H1 (cell line): ENCODE measurements at regions not wholly inside any gene's neighbourhood (a gene's known extent, or its start where the extent isn't known, plus 50 kb on each side); places are given as distances from the start of the nearest gene placed in this dataset.

Experiments used
- CTCF ChIA-PET: fragments of 300-600 bp; sonication (Branson Sonifier 250); formaldehyde crosslinking; loops from one replicate; lab custom pipeline; 2021; ENCODE audit not compliant: partially characterized antibody; lab: Charles Lee
- POLR2A ChIA-PET: fragments of 300-600 bp; sonication (Branson Sonifier 250); formaldehyde crosslinking; loops from one replicate; lab custom pipeline; 2021; ENCODE audit warnings: inconsistent platforms; ENCODE audit not compliant: partially characterized antibody; lab: Charles Lee
- DNase-seq, 2 experiments: peaks; one replicate each; pipeline versions ENCODE4 v3.0.0 to v3.0.0-alpha.2; 2010 to 2022; ENCODE audit warnings: low spot score in 2 of 2, low read depth in 1 of 2, mixed read lengths in 1 of 2
- FAIRE-seq: peaks from 2 replicates; lab custom pipeline; 2011; peaks lifted over from hg19 to GRCh38; lab: Jason Lieb, UNC
- H2AFZ ChIP-seq: 2 replicates; pipeline ENCODE4 v1.8.1; 2012; ENCODE audit warnings: low read length, inconsistent platforms
- H2AK5ac ChIP-seq: 2 replicates; pipeline ENCODE4 v1.6.1; 2013; ENCODE audit warnings: low read depth, low read length
- H2BK120ac ChIP-seq: replicated peaks from 2 replicates; pipeline ENCODE3; 2013; ENCODE audit warnings: low read depth, low read length, inconsistent platforms
- H2BK12ac ChIP-seq: 2 replicates; pipeline ENCODE4 v1.6.1; 2013; ENCODE audit warnings: low read depth, low read length
- H2BK15ac ChIP-seq: 2 replicates; pipeline ENCODE4 v1.6.1; 2013; ENCODE audit warnings: low read length
- H2BK20ac ChIP-seq: 2 replicates; pipeline ENCODE4 v1.6.1; 2013; ENCODE audit warnings: low read length
- H2BK5ac ChIP-seq: 2 replicates; pipeline ENCODE4 v1.6.1; 2013; ENCODE audit warnings: low read depth, low read length
- H3K14ac ChIP-seq: 2 replicates; pipeline ENCODE4 v1.6.1; 2013; ENCODE audit warnings: inconsistent platforms; ENCODE audit not compliant: insufficient read length
- H3K18ac ChIP-seq: 2 replicates; pipeline ENCODE4 v1.6.1; 2013; ENCODE audit warnings: low read length; ENCODE audit errors: extremely low read depth
- H3K23ac ChIP-seq: 2 replicates; pipeline ENCODE4 v1.6.1; 2013; ENCODE audit warnings: inconsistent platforms; ENCODE audit not compliant: insufficient read length
- H3K23me2 ChIP-seq: 2 replicates; pipeline ENCODE4 v1.6.1; 2013; ENCODE audit warnings: low read depth, low read length
- H3K27ac ChIP-seq: 2 replicates; pipeline ENCODE4 v1.6.1; 2011; ENCODE audit warnings: low read depth, low read length, inconsistent platforms
- H3K27me3 ChIP-seq, 4 experiments: replicated peaks in 1 of 4; 1 replicate in 1 of 4; 2 replicates in 3 of 4; pipeline versions ENCODE4 v1.6.1 to v1.8.1; 2011 to 2013; ENCODE audit warnings: low read length in 3 of 4, mild to moderate bottlenecking in 3 of 4, inconsistent platforms in 2 of 4, mixed read lengths in 2 of 4, moderate library complexity in 1 of 4; ENCODE audit not compliant: control insufficient read depth in 3 of 4, insufficient read depth in 3 of 4; ENCODE audit errors: extremely low read depth in 1 of 4
- H3K36me3 ChIP-seq, 4 experiments: 2 replicates each; pipeline versions ENCODE4 v1.6.1 to v1.8.1; 2011 to 2013; ENCODE audit warnings: mild to moderate bottlenecking in 4 of 4, low read length in 3 of 4, moderate library complexity in 2 of 4, control low read depth in 1 of 4, inconsistent platforms in 1 of 4; ENCODE audit not compliant: insufficient read depth in 4 of 4, control insufficient read depth in 2 of 4
- H3K4ac ChIP-seq: replicated peaks from 2 replicates; pipeline ENCODE3; 2013; ENCODE audit warnings: low read length, low read depth, mixed read lengths, inconsistent platforms; ENCODE audit not compliant: insufficient read length
- H3K4me1 ChIP-seq, 4 experiments: replicated peaks in 1 of 4; 1 replicate in 1 of 4; 2 replicates in 3 of 4; pipeline versions ENCODE4 v1.6.1 to v1.8.1; 2011 to 2013; ENCODE audit warnings: low read length in 3 of 4, inconsistent platforms in 2 of 4, mixed read lengths in 1 of 4; ENCODE audit not compliant: insufficient read depth in 4 of 4, control insufficient read depth in 3 of 4
- H3K4me2 ChIP-seq, 2 experiments: 2 replicates each; pipeline versions ENCODE4 v1.6.1 to v1.8.1; 2011 to 2013; ENCODE audit warnings: low read depth in 2 of 2, low read length in 2 of 2, control low read depth in 1 of 2, inconsistent platforms in 1 of 2, mild to moderate bottlenecking in 1 of 2; ENCODE audit not compliant: insufficient read depth in 1 of 2
- H3K4me3 ChIP-seq, 4 experiments: fragments of 200-600, 300-600 bp in 1 of 4; sonication (generic), shearing (Covaris generic), sonication (Bioruptor Twin) in 1 of 4; 2 replicates each; pipeline versions ENCODE4 v1.5.1 to v1.8.1; 2011 to 2016; ENCODE audit warnings: low read length in 4 of 4, low read depth in 3 of 4, control low read depth in 2 of 4, inconsistent platforms in 2 of 4, mild to moderate bottlenecking in 2 of 4, mixed read lengths in 1 of 4, moderate library complexity in 1 of 4; ENCODE audit not compliant: insufficient read depth in 2 of 4; ENCODE audit errors: extremely low read depth in 1 of 4
- H3K56ac ChIP-seq: replicated peaks from 2 replicates; pipeline ENCODE3; 2013; ENCODE audit warnings: low read depth, mild to moderate bottlenecking, mixed read lengths, low read length, inconsistent platforms; ENCODE audit not compliant: insufficient read length
- H3K79me1 ChIP-seq: 2 replicates; pipeline ENCODE4 v1.6.1; 2013; ENCODE audit warnings: low read depth, low read length, control low read depth
- H3K79me2 ChIP-seq, 2 experiments: 2 replicates each; pipeline versions ENCODE4 v1.6.1 to v1.8.1; 2012 to 2013; ENCODE audit warnings: low read length in 2 of 2, mild to moderate bottlenecking in 2 of 2, inconsistent platforms in 1 of 2; ENCODE audit not compliant: insufficient read depth in 2 of 2, control insufficient read depth in 1 of 2
- H3K9ac ChIP-seq, 4 experiments: replicated peaks in 1 of 4; 1 replicate in 1 of 4; 2 replicates in 3 of 4; pipeline versions ENCODE4 v1.6.1 to v1.8.1; 2011 to 2013; ENCODE audit warnings: low read depth in 3 of 4, low read length in 3 of 4, control low read depth in 2 of 4, mild to moderate bottlenecking in 2 of 4, moderate library complexity in 2 of 4, inconsistent platforms in 1 of 4; ENCODE audit errors: extremely low read depth in 1 of 4
- H3K9me3 ChIP-seq, 2 experiments: 2 replicates each; pipeline versions ENCODE4 v1.6.1 to v1.8.1; 2012 to 2013; ENCODE audit warnings: mild to moderate bottlenecking in 2 of 2, moderate library complexity in 2 of 2, control low read depth in 1 of 2, inconsistent platforms in 1 of 2, low read depth in 1 of 2, low read length in 1 of 2, mixed read lengths in 1 of 2; ENCODE audit not compliant: insufficient read depth in 2 of 2
- H4K20me1 ChIP-seq, 2 experiments: replicated peaks in 1 of 2; 2 replicates each; pipeline versions ENCODE3 to v1.8.1; 2011 to 2013; ENCODE audit warnings: inconsistent platforms in 2 of 2, low read length in 2 of 2, mild to moderate bottlenecking in 1 of 2; ENCODE audit not compliant: insufficient read depth in 2 of 2, control insufficient read depth in 1 of 2
- H4K5ac ChIP-seq: 2 replicates; pipeline ENCODE4 v1.6.1; 2013; ENCODE audit warnings: low read length, low read depth, mixed read lengths, inconsistent platforms; ENCODE audit not compliant: insufficient read length
- H4K8ac ChIP-seq: 2 replicates; pipeline ENCODE4 v1.8.0; 2013; ENCODE audit warnings: mild to moderate bottlenecking, moderate library complexity, low read length, inconsistent platforms; ENCODE audit not compliant: insufficient read depth; ENCODE audit errors: extremely low read depth
- H4K91ac ChIP-seq: replicated peaks from 2 replicates; pipeline ENCODE3; 2013; ENCODE audit warnings: low read length, mixed read lengths, inconsistent platforms; ENCODE audit not compliant: insufficient read length
- ASH2L ChIP-seq: fragments of 200-600, 300-600 bp; sonication (generic); IDR thresholded peaks from one replicate; pipeline ENCODE4 v1.7.1; 2017; ENCODE audit warnings: low read length
- CBX8 ChIP-seq: fragments of 300-800, 300-1000 bp; sonication (generic); IDR thresholded peaks from 2 replicates; pipeline ENCODE4 v1.7.1; 2016; ENCODE audit warnings: low read depth, low read length, borderline replicate concordance
- CEBPB ChIP-seq: IDR thresholded peaks from 2 replicates; pipeline ENCODE4 v1.6.1; 2012; ENCODE audit warnings: low read depth, low read length
- CTCF ChIP-seq, 3 experiments: IDR thresholded peaks; 1 replicate in 2 of 3; 2 replicates in 1 of 3; pipeline versions ENCODE4 v1.5.1 to v1.6.1; 2011; ENCODE audit warnings: low read length in 3 of 3, mild to moderate bottlenecking in 3 of 3, inconsistent platforms in 2 of 3, low read depth in 1 of 3, moderate library complexity in 1 of 3; ENCODE audit not compliant: insufficient read depth in 1 of 3; ENCODE audit errors: control extremely low read depth in 1 of 3
- E2F6 ChIP-seq: IDR thresholded peaks from 2 replicates; pipeline ENCODE4 v1.6.1; 2012; ENCODE audit warnings: inconsistent platforms
- GABPA ChIP-seq: IDR thresholded peaks from 2 replicates; pipeline ENCODE4 v1.6.1; 2011; ENCODE audit warnings: mild to moderate bottlenecking, low read length, moderate library complexity, borderline replicate concordance; ENCODE audit not compliant: insufficient read depth
- JUN ChIP-seq: IDR thresholded peaks from 2 replicates; pipeline ENCODE4 v1.6.1; 2011; ENCODE audit warnings: low read depth, mild to moderate bottlenecking, improper control_type of control experiment, low read length
- KDM4A ChIP-seq: IDR thresholded peaks from one replicate; pipeline ENCODE4 v1.7.1; 2012; ENCODE audit warnings: low read depth, mild to moderate bottlenecking, moderate library complexity, low read length, inconsistent platforms; ENCODE audit not compliant: severe bottlenecking
- SIX5 ChIP-seq: IDR thresholded peaks from 2 replicates; pipeline ENCODE4 v1.6.1; 2011; ENCODE audit warnings: mild to moderate bottlenecking, low read depth, low read length
- TAF7 ChIP-seq: optimal IDR thresholded peaks from 2 replicates; pipeline ENCODE3; 2011; ENCODE audit warnings: low read depth, mild to moderate bottlenecking, inconsistent platforms, low read length, moderate library complexity, borderline replicate concordance
- WGBS, 2 experiments: shearing (Covaris generic) in 1 of 2; methylation state at CpG; one replicate each; pipeline versions ENCODE4 v1.1.6 to v1.1.7; 2013 to 2015; ENCODE audit warnings: low lambda C conversion rate in 2 of 2, mixed read lengths in 2 of 2, inconsistent platforms in 1 of 2, low coverage in 1 of 2, missing lambda C conversion rate in 1 of 2; ENCODE audit not compliant: insufficient replicate concordance in 2 of 2, insufficient coverage in 1 of 2, insufficient read length in 1 of 2; ENCODE audit errors: extremely low coverage in 1 of 2, missing lambda C conversion rate in 1 of 2; 5-methylcytosine and 5-hydroxymethylcytosine counted together

DNA sequence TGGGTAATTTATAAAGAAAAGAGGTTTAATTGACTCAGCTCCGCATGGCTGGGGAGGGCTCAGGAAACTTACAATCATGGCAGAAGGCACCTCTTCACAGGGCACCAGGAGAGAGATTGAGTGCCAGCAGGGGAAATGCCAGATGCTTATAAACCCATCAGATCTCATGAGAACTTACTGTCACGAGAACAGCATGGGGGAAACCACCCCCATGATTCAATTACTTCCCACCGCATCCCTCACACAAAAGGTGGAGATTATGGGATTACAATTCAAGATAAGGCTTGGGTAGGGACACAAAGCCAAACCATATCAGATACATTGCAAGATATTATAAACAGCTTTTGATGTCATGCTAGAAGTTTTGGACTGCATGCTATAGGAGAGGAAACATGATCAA, 204.3 kb downstream of the VEGFC start:
- POLR2A ChIA-PET: no interaction called here

More for the DNA sequence above, 204.3 kb downstream of the VEGFC start:
- no peak overlapping the region for H4K5ac ChIP-seq
- no peak for TF ChIP-seq CTCF (IDR thresholded peaks at IDR 0.05; ENCODE audit: control extremely low read depth in 1 of 3, insufficient read depth in 1 of 3, low read depth in 1 of 3, low read length in 3 of 3)
- no peak for TF ChIP-seq TAF7
- no peak for TF ChIP-seq KDM4A
- no peak for TF ChIP-seq ASH2L
- TF ChIP-seq JUN: no peak
- TF ChIP-seq CBX8: no peak
- no peak for TF ChIP-seq GABPA
- no peak for TF ChIP-seq CEBPB
- no peak for TF ChIP-seq E2F6
- TF ChIP-seq SIX5: no peak
- no peak overlapping the region for H4K91ac ChIP-seq
- H2BK20ac ChIP-seq: no peak overlapping the region
- H3K79me1 ChIP-seq: no peaks in the 10 kb centered on the region
- DNase-seq (no peak), FAIRE-seq (no peak)
- H3K56ac ChIP-seq: no peak overlapping the region
- H2AK5ac ChIP-seq: no peak overlapping the region
- no peak overlapping the region for H3K14ac ChIP-seq
- no peak overlapping the region for H3K9ac ChIP-seq
- H3K23me2 ChIP-seq: no peaks in the 10 kb centered on the region
- H3K4me2 ChIP-seq: no peak overlapping the region
- no peak overlapping the region for H3K4ac ChIP-seq
- H3K18ac ChIP-seq: no peak overlapping the region
- no peak overlapping the region for H4K8ac ChIP-seq
- H2BK12ac ChIP-seq: no peak overlapping the region
- no peaks in the 10 kb centered on the region for H3K4me1 ChIP-seq
- H3K27me3 ChIP-seq: no peaks in the 10 kb centered on the region
- 96% methylated on average over 3 of the region's 3 CpGs; no CpG with 5 or more reads in 1 of the 2 experiments for WGBS, 2 experiments
- no peak overlapping the region for H3K27ac ChIP-seq
- H2AFZ ChIP-seq: no peak overlapping the region
- H2BK120ac ChIP-seq: no peak overlapping the region
- no peak overlapping the region for H3K23ac ChIP-seq
- no peaks in the 10 kb centered on the region for H3K79me2 ChIP-seq
- no peak overlapping the region for H3K4me3 ChIP-seq
- H4K20me1 ChIP-seq: no peaks in the 10 kb centered on the region
- H2BK5ac ChIP-seq: no peak overlapping the region
- no peaks in the 10 kb centered on the region for H3K36me3 ChIP-seq
- no peak overlapping the region for H2BK15ac ChIP-seq
- CTCF ChIA-PET: interaction anchor here (0.8 to 1.1 kb wide), 2 partner anchors 9 to 70 kb away, joined by 3 read pairs; no protein-coding TSS in a partner anchor
- no peaks in the 10 kb centered on the region for H3K9me3 ChIP-seq
